ENCODE measurements at regions not wholly inside any gene's neighbourhood (a gene's known extent, or its start where the extent isn't known, plus 50 kb on each side); places are given as distances from the start of the nearest gene placed in this dataset.

DNA sequence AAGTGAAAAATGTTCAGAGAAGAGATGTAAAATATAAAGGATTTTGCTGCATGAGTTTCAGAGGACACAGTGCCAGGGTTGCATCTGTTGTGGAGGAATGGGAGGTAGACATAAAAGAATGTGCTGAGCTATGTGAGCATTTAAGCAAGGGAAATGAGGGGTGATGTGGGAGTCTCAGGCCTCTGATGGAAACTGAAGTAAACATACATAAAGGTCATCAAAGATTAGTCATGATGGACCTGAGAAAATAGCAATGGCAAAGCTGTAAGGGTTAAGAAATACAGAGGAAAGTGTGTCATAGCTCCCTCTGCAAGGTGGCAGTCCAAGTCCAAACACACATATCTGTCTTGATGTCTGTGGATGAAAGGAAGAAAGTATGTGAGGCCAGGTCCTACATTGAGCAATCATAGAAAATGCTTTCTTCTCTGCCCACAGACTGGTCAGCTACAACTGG, 306.6 kb upstream of the ECI2 start:
- TF ChIP-seq, protein P1, sequence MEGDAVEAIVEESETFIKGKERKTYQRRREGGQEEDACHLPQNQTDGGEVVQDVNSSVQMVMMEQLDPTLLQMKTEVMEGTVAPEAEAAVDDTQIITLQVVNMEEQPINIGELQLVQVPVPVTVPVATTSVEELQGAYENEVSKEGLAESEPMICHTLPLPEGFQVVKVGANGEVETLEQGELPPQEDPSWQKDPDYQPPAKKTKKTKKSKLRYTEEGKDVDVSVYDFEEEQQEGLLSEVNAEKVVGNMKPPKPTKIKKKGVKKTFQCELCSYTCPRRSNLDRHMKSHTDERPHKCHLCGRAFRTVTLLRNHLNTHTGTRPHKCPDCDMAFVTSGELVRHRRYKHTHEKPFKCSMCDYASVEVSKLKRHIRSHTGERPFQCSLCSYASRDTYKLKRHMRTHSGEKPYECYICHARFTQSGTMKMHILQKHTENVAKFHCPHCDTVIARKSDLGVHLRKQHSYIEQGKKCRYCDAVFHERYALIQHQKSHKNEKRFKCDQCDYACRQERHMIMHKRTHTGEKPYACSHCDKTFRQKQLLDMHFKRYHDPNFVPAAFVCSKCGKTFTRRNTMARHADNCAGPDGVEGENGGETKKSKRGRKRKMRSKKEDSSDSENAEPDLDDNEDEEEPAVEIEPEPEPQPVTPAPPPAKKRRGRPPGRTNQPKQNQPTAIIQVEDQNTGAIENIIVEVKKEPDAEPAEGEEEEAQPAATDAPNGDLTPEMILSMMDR (IDR thresholded peaks at IDR 0.05; ENCODE audit: low read depth, low read length): no peak
- no peak overlapping the region for H3K4me3 ChIP-seq (replicated peaks in 1 of 2; ENCODE audit: low read depth in 2 of 2, low read length in 2 of 2)
- peak; percentile 58 to 69 for DNase-seq (ENCODE audit: low read depth in 2 of 2)

GRCh38 chr6:4439159-4439558, 303.8 kb upstream of the ECI2 start:
- TF ChIP-seq, protein P1 (IDR thresholded peaks at IDR 0.05; ENCODE audit: low read depth, low read length): no peak
- peak in 1 of 2 donors; percentile 29 for DNase-seq (ENCODE audit: low read depth in 2 of 2)
- H3K4me3 ChIP-seq (replicated peaks in 1 of 2; ENCODE audit: low read depth in 2 of 2, low read length in 2 of 2): no peak overlapping the region

- TF ChIP-seq, protein P1 (IDR thresholded peaks at IDR 0.05; ENCODE audit: low read depth, low read length): no peak
- H3K4me3 ChIP-seq (replicated peaks in 1 of 2; ENCODE audit: low read depth in 2 of 2, low read length in 2 of 2): no peak overlapping the region
- DNase-seq (ENCODE audit: low read depth in 2 of 2): no peak
Observed at GRCh38 chr6:4437342-4437741, 302.0 kb upstream of the ECI2 start.

DNA sequence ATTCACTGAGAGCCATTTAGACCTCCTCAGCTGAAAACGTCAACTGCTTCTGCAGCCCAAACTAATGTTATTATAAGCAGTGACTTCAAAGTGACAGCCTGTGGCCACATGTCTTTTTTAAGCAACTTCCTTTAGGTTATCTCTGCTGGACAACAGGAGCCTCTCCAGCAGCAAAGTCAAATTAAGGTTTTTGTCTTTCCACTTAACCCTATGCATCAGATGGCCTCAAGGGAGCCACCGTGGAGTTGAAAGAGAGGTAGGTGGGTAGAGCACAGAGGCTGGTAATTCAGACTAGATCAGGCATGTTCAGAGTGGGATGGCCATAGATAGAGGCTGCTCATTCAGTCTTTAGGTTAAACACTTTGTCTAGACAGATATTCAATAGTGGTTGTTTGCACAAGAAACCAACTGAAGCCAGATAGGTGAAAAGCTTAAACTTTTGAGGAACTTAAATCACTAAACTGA, 300.6 kb upstream of the ECI2 start:
- no peak overlapping the region for H3K4me3 ChIP-seq (replicated peaks in 1 of 2; ENCODE audit: low read depth in 2 of 2, low read length in 2 of 2)
- TF ChIP-seq, protein P1 (IDR thresholded peaks at IDR 0.05; ENCODE audit: low read depth, low read length): no peak
- DNase-seq (ENCODE audit: low read depth in 2 of 2): no peak

DNA sequence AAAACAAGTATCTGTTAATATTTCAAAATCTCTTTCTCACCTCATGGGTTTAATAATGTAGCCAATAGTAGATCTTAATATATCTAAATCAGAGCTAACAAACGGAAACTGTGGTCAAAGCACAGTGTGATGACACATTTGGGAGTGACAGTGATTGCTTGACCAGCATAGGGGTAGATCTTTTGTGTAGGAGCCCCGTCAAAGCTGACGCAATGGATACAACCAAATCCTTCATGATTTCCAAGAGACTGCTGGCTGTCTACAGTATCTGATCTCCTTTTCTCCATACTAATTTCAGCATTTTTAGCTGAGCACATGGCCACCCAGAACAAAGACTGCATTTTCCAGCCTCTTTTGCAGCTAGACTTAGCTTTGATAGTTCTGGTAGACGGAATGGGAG, 299.3 kb upstream of the ECI2 start:
- TF ChIP-seq, protein P1 (IDR thresholded peaks at IDR 0.05; ENCODE audit: low read depth, low read length): no peak
- no peak overlapping the region for H3K4me3 ChIP-seq (replicated peaks in 1 of 2; ENCODE audit: low read depth in 2 of 2, low read length in 2 of 2)
- DNase-seq (ENCODE audit: low read depth in 2 of 2): no peak

DNA sequence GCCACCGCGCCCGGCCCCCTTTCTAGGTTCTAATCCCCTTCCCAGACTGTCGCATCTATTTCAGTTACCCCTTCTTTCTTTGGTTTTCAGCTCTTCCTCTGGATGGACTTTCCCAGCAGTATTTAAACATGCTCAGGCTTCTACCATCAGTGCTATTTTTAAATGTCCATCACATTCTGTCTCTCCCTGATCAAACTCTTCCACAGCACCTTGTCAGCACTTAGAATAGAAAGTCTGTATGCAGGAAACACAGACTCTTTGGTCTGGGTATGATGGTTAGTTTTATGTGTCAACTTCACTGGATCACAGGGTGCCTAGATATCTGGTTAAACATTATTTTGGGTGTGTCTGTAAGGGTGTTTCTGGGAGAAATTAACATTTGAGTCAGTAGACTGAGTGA, 297.8 kb upstream of the ECI2 start:
- no peak for DNase-seq (ENCODE audit: low read depth in 2 of 2)
- TF ChIP-seq, protein P1 (IDR thresholded peaks at IDR 0.05; ENCODE audit: low read depth, low read length): no peak
- no peak overlapping the region for H3K4me3 ChIP-seq (replicated peaks in 1 of 2; ENCODE audit: low read depth in 2 of 2, low read length in 2 of 2)

GRCh38 chr6:4426968-4427367, 291.6 kb upstream of the ECI2 start:
- TF ChIP-seq, protein P1 (IDR thresholded peaks at IDR 0.05; ENCODE audit: low read depth, low read length): no peak
- no peak overlapping the region for H3K4me3 ChIP-seq (replicated peaks in 1 of 2; ENCODE audit: low read depth in 2 of 2, low read length in 2 of 2)
- DNase-seq (ENCODE audit: low read depth in 2 of 2): no peak
